ENCODE measurements at regions not wholly inside any gene's neighbourhood (a gene's known extent, or its start where the extent isn't known, plus 50 kb on each side); places are given as distances from the start of the nearest gene placed in this dataset.

DNA sequence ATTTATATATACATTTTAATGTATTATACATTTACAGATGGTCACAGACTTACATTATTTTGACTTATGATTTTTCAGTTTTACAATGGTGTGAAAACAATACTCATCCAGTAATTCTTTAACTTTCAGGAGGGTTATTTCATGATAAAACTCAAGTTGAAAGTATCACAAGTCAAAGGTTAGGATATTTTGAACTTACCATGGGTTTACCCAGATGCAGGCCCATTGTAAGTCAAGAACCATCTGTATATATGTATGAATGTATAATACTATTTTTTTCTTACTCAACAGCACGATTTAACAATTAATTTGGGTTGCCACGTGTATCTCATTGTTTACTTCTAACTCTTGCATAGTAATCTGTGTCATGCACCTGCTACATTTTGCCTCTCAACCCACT lies 1002.0 kb downstream of the OTOL1 start:
- Mint-ChIP-seq H3K27me3 (ENCODE audit: low read depth) (no peaks in the 10 kb centered on the region), H3K27ac (no peak overlapping the region), H3K4me1 (no peaks in the 10 kb centered on the region), H3K4me3 (no peak overlapping the region), H3K9me3 (peaks cover 22% of the 10 kb centered on the region), H3K36me3 (no peaks in the 10 kb centered on the region)
- TF ChIP-seq, protein P1, sequence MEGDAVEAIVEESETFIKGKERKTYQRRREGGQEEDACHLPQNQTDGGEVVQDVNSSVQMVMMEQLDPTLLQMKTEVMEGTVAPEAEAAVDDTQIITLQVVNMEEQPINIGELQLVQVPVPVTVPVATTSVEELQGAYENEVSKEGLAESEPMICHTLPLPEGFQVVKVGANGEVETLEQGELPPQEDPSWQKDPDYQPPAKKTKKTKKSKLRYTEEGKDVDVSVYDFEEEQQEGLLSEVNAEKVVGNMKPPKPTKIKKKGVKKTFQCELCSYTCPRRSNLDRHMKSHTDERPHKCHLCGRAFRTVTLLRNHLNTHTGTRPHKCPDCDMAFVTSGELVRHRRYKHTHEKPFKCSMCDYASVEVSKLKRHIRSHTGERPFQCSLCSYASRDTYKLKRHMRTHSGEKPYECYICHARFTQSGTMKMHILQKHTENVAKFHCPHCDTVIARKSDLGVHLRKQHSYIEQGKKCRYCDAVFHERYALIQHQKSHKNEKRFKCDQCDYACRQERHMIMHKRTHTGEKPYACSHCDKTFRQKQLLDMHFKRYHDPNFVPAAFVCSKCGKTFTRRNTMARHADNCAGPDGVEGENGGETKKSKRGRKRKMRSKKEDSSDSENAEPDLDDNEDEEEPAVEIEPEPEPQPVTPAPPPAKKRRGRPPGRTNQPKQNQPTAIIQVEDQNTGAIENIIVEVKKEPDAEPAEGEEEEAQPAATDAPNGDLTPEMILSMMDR (IDR thresholded peaks at IDR 0.05; ENCODE audit: unreplicated experiment): no peak
- no peak for DNase-seq (ENCODE audit: low spot score in 2 of 2, unreplicated experiment in 2 of 2)

DNA sequence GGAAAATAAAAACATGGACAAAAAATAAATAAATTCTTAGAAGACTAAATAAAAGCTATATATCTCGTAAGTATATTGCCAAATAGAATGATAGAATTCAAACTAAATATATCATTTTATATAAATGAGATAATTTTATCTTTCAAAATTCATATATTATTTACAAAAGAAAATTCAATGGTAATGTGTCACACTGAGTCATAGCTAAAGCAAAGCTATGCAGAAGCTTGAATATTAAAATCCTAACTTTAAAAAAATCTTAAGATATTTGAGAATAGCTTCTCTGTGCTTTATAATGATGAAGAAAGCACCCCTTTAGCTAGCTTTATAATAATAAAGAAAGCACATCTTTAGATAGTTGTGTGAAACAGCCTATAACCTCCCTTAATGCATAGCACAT lies 1010.8 kb downstream of the OTOL1 start:
- H3K27ac Mint-ChIP-seq: no peak overlapping the region
- TF ChIP-seq, protein P1 (IDR thresholded peaks at IDR 0.05; ENCODE audit: unreplicated experiment): no peak
- H3K4me3 Mint-ChIP-seq: no peak overlapping the region

DNA sequence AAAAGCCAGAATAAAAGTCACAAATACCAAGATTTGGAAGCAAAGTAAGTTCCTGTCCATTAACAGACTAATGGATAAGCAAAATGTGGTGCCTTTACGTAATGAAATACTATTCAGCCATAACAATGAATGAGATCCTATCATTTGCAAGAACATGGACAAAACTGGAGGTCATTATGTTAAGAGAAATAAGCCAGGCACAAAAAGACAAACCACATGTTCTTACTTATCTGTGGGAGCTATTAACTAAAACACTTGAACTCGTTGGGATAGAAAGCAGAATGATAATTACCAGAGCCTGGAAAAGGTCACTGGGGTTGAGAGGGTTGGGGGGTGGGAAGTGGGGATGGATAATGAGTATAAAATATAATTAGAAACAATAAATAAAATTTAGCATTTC lies 1015.9 kb downstream of the OTOL1 start:
- Mint-ChIP-seq H3K9me3 (peaks cover 6% of the 10 kb centered on the region), H3K27me3 (ENCODE audit: low read depth) (no peaks in the 10 kb centered on the region), H3K36me3 (no peaks in the 10 kb centered on the region), H3K4me1 (no peaks in the 10 kb centered on the region), H3K27ac (no peak overlapping the region), H3K4me3 (no peak overlapping the region)
- TF ChIP-seq, protein P1 (IDR thresholded peaks at IDR 0.05; ENCODE audit: unreplicated experiment): no peak
- no peak for DNase-seq (ENCODE audit: low spot score in 2 of 2, unreplicated experiment in 2 of 2)

More for the DNA sequence above, 1010.8 kb downstream of the OTOL1 start:
- Mint-ChIP-seq H3K27me3 (ENCODE audit: low read depth) (no peaks in the 10 kb centered on the region), H3K36me3 (no peaks in the 10 kb centered on the region), H3K4me1 (no peaks in the 10 kb centered on the region), H3K9me3 (peaks cover 19% of the 10 kb centered on the region)
- no peak for DNase-seq (ENCODE audit: low spot score in 2 of 2, unreplicated experiment in 2 of 2)

DNA sequence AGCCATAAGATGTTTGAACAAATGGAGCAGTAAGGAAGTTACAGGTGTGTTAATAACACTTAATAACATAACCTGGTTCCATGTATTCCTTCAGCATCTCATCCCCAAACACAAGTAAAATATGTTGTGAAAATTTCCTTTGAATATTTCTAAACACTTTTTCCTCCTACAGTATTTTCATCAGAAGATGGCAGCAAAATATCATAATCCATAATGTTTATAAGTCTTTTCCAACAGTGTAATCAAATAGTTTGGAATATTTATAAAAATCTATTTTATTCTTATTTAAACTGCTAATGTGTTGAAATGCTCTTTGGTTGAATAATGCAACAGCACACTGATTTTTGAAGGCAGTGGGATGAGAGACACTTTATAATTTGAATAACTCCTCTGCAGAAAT lies 1020.5 kb downstream of the OTOL1 start:
- Mint-ChIP-seq H3K4me3 (no peak overlapping the region), H3K27ac (no peak overlapping the region), H3K9me3 (no peaks in the 10 kb centered on the region), H3K36me3 (no peaks in the 10 kb centered on the region), H3K27me3 (ENCODE audit: low read depth) (no peaks in the 10 kb centered on the region), H3K4me1 (no peaks in the 10 kb centered on the region)
- no peak for DNase-seq (ENCODE audit: low spot score in 2 of 2, unreplicated experiment in 2 of 2)
- TF ChIP-seq, protein P1 (IDR thresholded peaks at IDR 0.05; ENCODE audit: unreplicated experiment): no peak

DNA sequence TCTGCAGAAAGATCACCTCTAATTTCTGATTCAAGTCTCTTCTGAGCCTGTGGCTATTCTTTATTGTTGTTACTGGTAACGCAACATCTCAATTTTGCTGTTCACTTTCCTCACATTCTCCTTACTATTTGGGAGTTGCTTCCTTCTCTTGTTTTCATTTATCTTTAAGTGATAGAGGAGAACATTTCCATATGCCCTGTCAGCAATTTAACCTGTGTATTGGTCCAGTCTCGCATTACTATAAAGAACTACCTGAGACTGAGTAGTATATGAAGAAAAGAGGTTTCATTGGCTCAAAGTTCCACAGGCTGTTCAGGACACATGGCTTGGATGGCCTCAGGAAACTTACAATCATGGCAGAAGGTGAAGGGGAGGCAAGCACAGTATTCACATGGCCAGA lies 1025.1 kb downstream of the OTOL1 start:
- Mint-ChIP-seq H3K36me3 (no peaks in the 10 kb centered on the region), H3K4me1 (peaks cover 5% of the 10 kb centered on the region)

More for the DNA sequence above, 1025.1 kb downstream of the OTOL1 start:
- no peak overlapping the region for H3K27ac Mint-ChIP-seq
- TF ChIP-seq, protein P1 (IDR thresholded peaks at IDR 0.05; ENCODE audit: unreplicated experiment): no peak
- no peaks in the 10 kb centered on the region for H3K27me3 Mint-ChIP-seq (ENCODE audit: low read depth)
- no peak overlapping the region for H3K4me3 Mint-ChIP-seq
- no peaks in the 10 kb centered on the region for H3K9me3 Mint-ChIP-seq
- DNase-seq (ENCODE audit: low spot score in 2 of 2, unreplicated experiment in 2 of 2): no peak

All from mesothelial cell of epicardium (in vitro differentiated cells).